LNCAP (cell line): ENCODE measurements at regions not wholly inside any gene's neighbourhood (a gene's known extent, or its start where the extent isn't known, plus 50 kb on each side); places are given as distances from the start of the nearest gene placed in this dataset.

Source experiments
- TF ChIP-seq, protein P1 (sequence below): fragments of 450-650 bp; IDR thresholded peaks from 2 replicates; pipeline ENCODE4 v1.5.1; 2017; ENCODE audit warnings: mild to moderate bottlenecking

GRCh38 chr2:111715987-111716904 lies 167.7 kb downstream of the ANAPC1 start:
- TF ChIP-seq, protein P1, sequence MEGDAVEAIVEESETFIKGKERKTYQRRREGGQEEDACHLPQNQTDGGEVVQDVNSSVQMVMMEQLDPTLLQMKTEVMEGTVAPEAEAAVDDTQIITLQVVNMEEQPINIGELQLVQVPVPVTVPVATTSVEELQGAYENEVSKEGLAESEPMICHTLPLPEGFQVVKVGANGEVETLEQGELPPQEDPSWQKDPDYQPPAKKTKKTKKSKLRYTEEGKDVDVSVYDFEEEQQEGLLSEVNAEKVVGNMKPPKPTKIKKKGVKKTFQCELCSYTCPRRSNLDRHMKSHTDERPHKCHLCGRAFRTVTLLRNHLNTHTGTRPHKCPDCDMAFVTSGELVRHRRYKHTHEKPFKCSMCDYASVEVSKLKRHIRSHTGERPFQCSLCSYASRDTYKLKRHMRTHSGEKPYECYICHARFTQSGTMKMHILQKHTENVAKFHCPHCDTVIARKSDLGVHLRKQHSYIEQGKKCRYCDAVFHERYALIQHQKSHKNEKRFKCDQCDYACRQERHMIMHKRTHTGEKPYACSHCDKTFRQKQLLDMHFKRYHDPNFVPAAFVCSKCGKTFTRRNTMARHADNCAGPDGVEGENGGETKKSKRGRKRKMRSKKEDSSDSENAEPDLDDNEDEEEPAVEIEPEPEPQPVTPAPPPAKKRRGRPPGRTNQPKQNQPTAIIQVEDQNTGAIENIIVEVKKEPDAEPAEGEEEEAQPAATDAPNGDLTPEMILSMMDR = no peak

- TF ChIP-seq, protein P1 = no peak
Observed at GRCh38 chr2:111716905-111717775, 166.9 kb downstream of the ANAPC1 start.
